GM19239 (cell line): ENCODE measurements at regions not wholly inside any gene's neighbourhood (a gene's known extent, or its start where the extent isn't known, plus 50 kb on each side); places are given as distances from the start of the nearest gene placed in this dataset.
"Not testable (repeated sequence)": the region's sequence is repeated elsewhere in the genome, so short reads cannot be mapped to it uniquely, and the experiment has no call there.

Source experiments
- DNase-seq: peaks from one replicate; pipeline ENCODE4 v3.0.0; 2011; ENCODE audit warnings: low spot score; ENCODE audit not compliant: insufficient read length
- FAIRE-seq: peaks from 2 replicates; lab custom pipeline; 2011; peaks lifted over from hg19 to GRCh38; lab: Jason Lieb, UNC

GRCh38 chr13:90256746-90257145 is 1090.7 kb upstream of the MIR17HG start:
- DNase-seq (no peak), FAIRE-seq (no peak)

GRCh38 chr13:90258129-90258528 is 1089.4 kb upstream of the MIR17HG start:
- DNase-seq (no peak), FAIRE-seq (no peak)

- no peak for FAIRE-seq
These were observed 1086.1 kb upstream of the MIR17HG start for GRCh38 chr13:90261343-90261742.

GRCh38 chr13:90270226-90270625 is 1077.3 kb upstream of the MIR17HG start:
- DNase-seq (no peak), FAIRE-seq (no peak)

More at GRCh38 chr13:90261343-90261742, 1086.1 kb upstream of the MIR17HG start:
- no peak for DNase-seq

- DNase-seq (no peak), FAIRE-seq (no peak)
These were observed 1075.1 kb upstream of the MIR17HG start for GRCh38 chr13:90272356-90272755.

GRCh38 chr13:90276216-90276615 is 1071.3 kb upstream of the MIR17HG start:
- DNase-seq (no peak), FAIRE-seq (no peak)

GRCh38 chr13:90278231-90278630 is 1069.3 kb upstream of the MIR17HG start:
- not testable (repeated sequence) for FAIRE-seq, DNase-seq

- no peak for FAIRE-seq
These were observed 1065.8 kb upstream of the MIR17HG start for GRCh38 chr13:90281709-90282108.

GRCh38 chr13:90287521-90287920 is 1060.0 kb upstream of the MIR17HG start:
- DNase-seq: no peak
- FAIRE-seq: no peak

More at GRCh38 chr13:90281709-90282108, 1065.8 kb upstream of the MIR17HG start:
- no peak for DNase-seq

GRCh38 chr13:90293793-90294361 is 1053.6 kb upstream of the MIR17HG start:
- FAIRE-seq (no peak), DNase-seq (no peak)

- FAIRE-seq: no peak
- no peak for DNase-seq
These were observed 1048.2 kb upstream of the MIR17HG start for GRCh38 chr13:90299238-90299637.

- FAIRE-seq (no peak), DNase-seq (no peak)
These were observed 1047.5 kb upstream of the MIR17HG start for GRCh38 chr13:90300015-90300414.

GRCh38 chr13:90302107-90302506 is 1045.4 kb upstream of the MIR17HG start:
- FAIRE-seq: no peak
- DNase-seq: no peak

- FAIRE-seq (no peak), DNase-seq (no peak)
These were observed 1041.7 kb upstream of the MIR17HG start for GRCh38 chr13:90305796-90306195.

- FAIRE-seq (no peak), DNase-seq (no peak)
These were observed 1040.4 kb upstream of the MIR17HG start for GRCh38 chr13:90307136-90307535.

GRCh38 chr13:90308249-90308648 is 1039.2 kb upstream of the MIR17HG start:
- no peak for DNase-seq
- no peak for FAIRE-seq

GRCh38 chr13:90311929-90312328 is 1035.6 kb upstream of the MIR17HG start:
- no peak for FAIRE-seq

GRCh38 chr13:90315061-90315460 is 1032.4 kb upstream of the MIR17HG start:
- FAIRE-seq (no peak), DNase-seq (no peak)

More at GRCh38 chr13:90311929-90312328, 1035.6 kb upstream of the MIR17HG start:
- no peak for DNase-seq

GRCh38 chr13:90320664-90321063 is 1026.8 kb upstream of the MIR17HG start:
- DNase-seq (no peak), FAIRE-seq (no peak)

- no peak for FAIRE-seq
- no peak for DNase-seq
These were observed 1026.1 kb upstream of the MIR17HG start for GRCh38 chr13:90321281-90321931.

GRCh38 chr13:90329641-90330040 is 1017.8 kb upstream of the MIR17HG start:
- FAIRE-seq: no peak
- no peak for DNase-seq

GRCh38 chr13:90331974-90332373 is 1015.5 kb upstream of the MIR17HG start:
- DNase-seq (no peak), FAIRE-seq (no peak)
